ENCODE measurements at regions not wholly inside any gene's neighbourhood (a gene's known extent, or its start where the extent isn't known, plus 50 kb on each side); places are given as distances from the start of the nearest gene placed in this dataset.

GRCh38 chr10:45548068-45548467 lies 124.5 kb downstream of the ZFAND4 start:
- TF ChIP-seq, protein P1, sequence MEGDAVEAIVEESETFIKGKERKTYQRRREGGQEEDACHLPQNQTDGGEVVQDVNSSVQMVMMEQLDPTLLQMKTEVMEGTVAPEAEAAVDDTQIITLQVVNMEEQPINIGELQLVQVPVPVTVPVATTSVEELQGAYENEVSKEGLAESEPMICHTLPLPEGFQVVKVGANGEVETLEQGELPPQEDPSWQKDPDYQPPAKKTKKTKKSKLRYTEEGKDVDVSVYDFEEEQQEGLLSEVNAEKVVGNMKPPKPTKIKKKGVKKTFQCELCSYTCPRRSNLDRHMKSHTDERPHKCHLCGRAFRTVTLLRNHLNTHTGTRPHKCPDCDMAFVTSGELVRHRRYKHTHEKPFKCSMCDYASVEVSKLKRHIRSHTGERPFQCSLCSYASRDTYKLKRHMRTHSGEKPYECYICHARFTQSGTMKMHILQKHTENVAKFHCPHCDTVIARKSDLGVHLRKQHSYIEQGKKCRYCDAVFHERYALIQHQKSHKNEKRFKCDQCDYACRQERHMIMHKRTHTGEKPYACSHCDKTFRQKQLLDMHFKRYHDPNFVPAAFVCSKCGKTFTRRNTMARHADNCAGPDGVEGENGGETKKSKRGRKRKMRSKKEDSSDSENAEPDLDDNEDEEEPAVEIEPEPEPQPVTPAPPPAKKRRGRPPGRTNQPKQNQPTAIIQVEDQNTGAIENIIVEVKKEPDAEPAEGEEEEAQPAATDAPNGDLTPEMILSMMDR (IDR thresholded peaks at IDR 0.05) = no peak
- no peak for TF ChIP-seq POLR2AphosphoS5 (IDR thresholded peaks at IDR 0.05)
- TF ChIP-seq POLR2A (IDR thresholded peaks at IDR 0.05) = no peak
